HG03457 (cell line): ENCODE measurements at regions not wholly inside any gene's neighbourhood (a gene's known extent, or its start where the extent isn't known, plus 50 kb on each side); places are given as distances from the start of the nearest gene placed in this dataset.
"Not testable (repeated sequence)": the region's sequence is repeated elsewhere in the genome, so short reads cannot be mapped to it uniquely, and the experiment has no call there.

Experiments
- ATAC-seq: cut with Tn5 transposase; IDR thresholded peaks from one replicate; pipeline ENCODE4 v1.9.1; 2021; ENCODE audit warnings: moderate number of reproducible peaks; ENCODE audit not compliant: unreplicated experiment

DNA sequence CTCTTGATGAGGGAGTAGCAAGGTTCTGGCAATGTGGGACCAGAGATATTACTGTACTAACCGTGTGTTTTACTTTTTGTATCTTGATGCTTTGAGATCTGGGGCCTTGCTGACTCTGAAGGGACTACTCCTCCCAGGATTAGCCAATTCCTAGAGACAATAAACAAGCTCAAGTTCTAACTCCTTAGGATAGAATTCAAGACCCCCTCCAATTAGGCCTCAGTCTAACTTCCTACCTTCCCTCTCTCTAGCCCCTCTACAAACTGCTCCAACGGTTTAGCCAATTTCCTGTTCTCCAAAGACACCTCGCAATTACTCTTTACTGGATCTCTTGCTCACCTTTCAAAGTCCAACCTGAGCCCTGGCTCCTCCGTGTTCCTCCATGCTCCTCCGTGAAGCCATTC is 158.7 kb upstream of the JARID2 start:
- no peak for ATAC-seq

DNA sequence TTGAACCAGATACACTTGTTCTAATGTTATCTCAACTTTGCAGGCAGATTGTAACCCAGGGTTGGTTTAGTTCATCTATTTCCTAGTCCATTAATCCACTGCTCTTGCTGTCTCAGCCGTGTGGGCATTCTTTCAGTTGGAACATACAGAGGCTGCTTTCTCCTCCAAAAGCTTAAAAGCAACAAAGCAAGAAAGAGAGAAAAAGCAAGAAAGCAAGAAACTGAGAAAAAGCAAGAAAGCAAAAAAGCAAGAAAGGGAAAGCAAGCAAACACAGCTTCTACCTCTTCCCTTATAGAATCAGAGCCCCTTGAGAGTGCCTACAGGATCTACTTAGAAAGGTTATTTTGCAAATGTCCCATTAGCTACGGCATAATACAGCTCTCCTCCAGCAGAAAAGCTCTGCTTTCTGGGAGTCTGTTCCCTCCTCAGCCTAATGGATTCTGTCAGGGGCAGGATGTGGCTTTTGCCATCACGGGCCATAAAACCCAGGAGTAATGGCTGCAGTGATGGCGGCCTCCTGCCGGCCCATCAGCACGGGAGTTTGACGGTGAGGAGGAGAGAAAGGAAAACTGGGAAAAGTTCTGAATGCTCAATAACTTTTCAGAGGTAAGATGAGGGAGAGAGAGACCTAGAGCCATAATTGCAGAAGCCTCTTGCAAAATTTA is 156.8 kb upstream of the JARID2 start:
- no peak for ATAC-seq

DNA sequence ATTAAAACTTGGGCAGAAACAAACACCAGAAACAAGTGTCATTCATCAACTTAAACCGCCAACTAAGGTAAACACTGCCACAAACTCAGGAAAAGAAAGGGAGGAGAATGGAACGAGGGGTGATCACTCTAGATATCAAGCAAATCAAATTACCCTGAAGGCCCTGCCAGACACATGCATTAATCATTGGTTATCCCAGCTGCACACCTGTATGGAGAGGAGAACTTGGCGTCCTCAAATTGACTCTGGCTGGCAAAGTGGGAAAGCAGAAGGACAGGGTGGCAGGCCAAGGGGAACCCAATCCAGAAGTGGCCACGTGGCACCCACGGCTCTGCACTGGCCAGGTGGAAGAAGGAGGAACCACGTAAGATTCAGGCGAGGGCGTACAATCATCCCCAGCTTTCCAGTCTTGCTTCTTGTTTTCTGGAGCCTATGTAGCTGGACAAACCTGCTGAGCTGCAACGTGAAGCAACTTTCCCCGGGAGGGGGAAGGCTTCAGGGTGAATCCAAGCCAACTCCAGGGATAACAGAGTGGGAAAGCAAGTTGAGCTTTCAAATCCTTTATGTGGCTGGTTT is 156.2 kb upstream of the JARID2 start:
- ATAC-seq = no peak

DNA sequence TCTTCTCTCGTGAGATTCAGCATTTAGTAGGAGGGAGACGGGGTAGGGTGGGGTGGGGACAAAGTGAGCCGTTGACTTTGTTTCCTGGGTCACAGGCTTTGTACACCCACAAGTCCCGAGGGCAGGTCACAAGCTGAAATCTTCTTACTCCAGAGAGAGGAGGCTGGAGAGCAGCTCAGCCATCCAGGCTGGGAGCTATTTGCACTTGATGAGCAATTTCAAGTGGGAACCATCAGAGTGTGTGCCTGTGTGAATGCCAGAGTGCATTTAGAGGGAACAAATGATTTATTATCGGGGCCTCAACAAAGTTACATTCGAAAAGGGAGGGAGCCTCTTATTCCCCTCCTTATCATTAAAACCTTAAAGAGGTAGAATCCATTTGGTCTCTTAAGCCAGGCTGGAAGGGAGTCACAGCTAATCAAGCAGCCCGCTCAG is 155.7 kb upstream of the JARID2 start:
- no peak for ATAC-seq

DNA sequence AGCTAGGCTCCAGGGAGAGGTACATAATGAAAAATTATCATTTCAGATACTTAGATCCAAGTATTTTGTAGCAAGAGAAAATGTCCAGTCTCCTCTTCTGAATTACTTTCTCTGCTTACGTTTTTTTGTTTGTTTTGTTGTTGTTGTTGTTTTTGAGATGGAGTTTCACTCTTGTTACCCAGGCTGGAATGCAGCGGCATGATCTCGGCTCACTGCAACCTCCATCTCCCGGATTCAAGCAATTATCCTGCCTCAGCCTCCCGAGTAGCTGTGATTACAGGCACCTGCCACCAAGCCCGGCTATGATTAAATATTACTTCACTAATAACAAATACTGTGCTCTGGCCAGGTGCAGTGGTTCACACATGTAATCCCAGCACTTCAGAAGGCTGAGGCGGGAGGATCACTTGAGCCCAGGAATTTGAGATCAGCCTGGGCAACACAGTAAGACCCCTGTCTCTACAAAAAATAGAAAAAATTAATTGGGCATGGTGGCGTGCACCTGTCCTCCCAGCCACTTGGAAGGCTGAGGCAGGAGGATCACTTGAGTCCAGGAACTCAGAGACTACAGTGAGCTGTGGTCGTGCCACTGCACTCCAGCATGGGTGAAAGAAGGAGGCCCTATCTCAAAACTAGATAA is 155.0 kb upstream of the JARID2 start:
- ATAC-seq = no peak

DNA sequence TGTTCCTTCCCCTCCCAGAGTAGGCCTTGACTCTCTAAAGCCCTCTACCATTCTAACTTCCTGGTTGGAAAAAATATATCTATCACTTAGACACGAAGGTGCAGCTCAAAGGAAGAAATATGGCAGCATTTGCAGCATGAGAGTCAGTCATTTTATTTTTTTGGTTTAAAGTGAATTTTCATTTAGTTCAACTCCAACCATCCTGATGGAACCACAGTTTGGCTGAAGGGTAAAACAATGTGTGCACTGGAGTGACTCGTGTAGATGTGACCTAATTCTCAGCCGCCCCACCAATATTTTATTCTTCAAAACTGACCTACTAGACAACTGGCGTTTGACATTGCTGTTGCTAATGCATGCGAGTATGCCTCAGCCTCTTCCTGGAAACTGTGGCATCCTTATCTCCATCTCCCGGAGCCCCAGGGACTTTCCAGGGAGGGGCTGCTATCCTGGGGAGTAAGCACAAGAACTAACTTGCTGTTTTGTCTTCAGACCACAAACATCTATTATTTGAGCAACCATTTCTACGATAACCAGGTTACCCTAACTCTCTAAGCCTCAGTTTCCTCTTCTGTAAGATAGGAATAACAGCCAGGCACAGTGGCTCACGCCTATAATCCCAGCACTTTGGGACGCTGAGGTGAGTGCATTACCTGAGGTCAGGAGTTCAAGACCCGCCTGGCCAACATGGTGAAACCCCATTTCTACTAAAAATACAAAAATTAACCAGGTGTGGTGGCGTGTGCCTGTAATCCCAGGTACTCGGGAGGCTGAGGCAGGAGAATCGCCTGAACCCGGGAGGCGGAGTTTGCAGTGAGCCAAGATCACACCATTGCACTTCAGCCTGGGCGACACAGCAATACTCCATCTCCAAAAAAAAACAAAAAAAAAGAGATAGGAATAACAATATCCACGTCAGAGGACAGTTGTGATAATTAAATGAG is 148.7 kb upstream of the JARID2 start:
- ATAC-seq = no peak

DNA sequence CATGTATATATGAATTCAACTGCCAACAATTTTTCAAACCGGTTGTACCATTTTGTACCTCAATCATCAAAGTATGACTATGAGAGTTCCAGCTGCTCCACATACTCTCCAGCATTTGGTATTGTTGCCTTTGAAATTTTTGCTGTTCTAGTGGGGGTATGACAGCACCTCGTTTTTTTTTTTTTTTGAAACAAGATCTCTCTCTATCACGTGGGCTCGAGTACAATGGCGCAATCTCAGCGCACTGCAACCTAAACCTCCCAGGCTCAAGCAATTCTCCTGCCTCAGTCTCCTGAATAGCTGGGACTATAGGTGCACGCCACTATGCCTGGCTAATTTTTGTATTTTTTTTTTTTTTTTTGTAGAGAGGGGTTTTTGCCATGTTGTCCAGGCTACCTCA is 144.7 kb upstream of the JARID2 start:
- ATAC-seq = no peak

DNA sequence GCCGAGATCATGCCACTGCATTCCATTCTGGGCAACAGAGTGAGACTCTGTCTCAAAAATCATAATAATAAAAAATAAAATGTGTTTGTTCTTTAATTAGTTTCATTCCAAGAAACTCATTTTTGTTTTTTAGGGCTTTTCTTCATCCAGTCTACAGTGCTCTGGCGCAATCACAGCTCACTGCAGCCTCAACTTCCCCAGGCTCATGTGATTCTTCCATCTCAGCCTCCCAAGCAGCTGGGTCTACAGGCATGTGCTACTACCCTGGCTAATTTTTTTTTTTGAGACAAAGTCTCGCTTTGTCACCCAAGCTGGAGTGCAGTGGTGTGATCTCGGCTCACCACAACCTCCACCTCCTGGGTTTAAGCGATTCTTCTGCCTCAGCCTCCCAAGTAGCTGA is 143.6 kb upstream of the JARID2 start:
- no peak for ATAC-seq

DNA sequence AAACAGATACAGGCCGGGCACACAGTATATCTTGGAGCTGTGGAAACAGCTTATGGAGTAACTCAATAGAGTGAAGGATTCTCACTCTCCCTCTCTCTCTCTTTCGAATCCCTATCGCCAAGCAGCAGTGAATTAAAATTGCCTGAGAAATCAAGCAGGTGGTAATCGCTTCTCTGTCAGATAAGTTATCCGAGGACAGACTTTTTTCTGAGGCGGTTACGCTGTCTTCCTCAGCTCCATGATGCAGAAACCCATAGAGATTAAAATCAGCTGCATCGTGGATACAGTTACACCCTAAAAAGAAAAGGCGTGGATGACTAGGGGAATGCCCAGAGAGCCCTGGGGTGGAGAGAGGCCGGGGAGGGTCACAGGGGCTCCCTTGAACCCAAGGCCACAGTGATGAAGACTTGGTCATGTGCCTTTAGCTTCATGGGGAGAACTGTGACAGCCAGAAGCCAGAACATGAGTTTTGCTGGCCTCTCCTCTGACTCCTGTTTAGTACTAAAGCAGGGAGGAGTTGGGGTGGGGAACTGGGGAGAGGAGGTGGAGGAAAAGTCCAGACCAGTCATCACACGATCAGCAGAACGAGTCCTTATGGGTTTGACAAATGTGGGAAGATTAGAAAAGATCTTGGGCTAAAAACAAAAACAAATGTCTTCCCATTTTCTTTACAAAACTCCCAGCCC is 138.8 kb upstream of the JARID2 start:
- ATAC-seq = no peak

DNA sequence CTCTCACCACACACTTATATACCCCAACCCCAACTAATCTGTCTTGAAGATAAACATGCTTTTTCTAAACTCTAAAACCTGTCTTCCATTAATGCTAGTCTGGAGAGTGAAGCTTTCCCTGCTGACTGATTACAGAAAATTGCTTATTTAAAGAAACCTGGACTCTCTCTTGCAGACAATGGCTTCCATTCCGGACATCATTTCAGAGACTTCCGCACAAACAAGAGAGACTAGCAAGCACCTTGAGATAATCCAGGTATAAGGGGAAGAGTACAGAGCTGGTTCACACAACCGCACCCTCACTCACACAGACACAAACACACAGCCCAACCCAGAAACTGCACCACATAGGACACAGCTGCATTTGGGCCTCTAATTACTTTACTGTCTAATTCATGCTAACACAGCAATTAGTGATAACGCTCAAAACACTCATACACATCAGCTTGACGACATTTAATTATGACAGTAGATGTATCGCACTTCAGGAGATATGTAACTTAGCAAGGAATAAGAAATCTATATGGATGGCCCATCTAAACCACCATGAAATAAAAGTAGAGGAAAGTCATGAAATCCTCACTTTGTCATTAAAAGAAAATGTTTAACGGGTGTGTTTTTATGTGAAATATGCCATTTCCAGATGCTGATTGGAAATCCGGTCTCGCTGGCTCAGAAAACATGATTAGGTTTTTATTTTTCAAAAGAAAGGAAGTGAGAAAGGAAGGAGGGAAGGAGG is 138.1 kb upstream of the JARID2 start:
- no peak for ATAC-seq

DNA sequence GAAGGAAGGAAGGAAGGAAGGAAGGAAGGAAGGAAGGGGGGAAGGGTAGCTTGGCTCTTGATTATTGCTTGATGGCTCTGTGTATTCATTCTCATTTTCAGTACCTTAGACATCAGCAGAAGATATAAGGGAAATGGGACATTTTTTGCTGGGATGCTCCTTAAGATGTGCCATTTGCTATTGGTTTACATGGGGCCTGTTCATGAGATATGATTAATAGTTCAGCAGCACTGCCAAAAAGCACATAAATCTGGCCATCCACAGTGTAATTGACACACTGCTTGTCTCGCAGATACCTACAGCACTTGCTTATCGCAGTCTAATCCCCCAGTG is 137.5 kb upstream of the JARID2 start:
- no peak for ATAC-seq

DNA sequence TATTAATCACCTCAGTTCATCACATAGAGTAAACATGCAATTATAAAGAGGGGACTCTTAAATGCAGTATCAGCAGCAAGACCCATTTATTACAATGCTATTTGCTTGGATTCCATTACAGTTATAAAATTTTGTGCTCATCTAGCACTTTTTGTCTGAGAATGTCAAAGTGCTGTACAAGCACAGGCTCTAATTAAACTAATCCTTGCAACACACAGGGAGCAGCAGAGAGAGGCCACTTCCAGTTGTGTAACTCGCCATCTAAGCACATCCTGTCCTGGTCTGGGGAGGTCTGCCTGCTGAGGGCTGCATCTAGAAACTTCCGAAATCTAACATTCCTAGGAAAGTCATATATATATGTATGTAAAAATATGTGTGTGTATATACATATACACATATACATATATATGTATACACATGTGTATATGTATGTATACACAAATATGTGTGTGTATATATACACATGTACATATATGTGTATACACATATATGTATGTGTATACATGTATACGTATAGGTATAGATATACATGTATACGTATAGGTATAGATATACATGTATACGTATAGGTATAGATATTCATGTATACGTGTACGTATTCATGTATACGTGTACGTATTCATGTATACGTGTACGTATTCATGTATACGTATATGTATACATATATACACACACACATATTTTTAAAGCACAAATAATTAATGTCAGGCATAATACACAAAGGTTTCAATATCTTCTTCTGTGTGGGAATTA is 136.4 kb upstream of the JARID2 start:
- ATAC-seq = no peak

DNA sequence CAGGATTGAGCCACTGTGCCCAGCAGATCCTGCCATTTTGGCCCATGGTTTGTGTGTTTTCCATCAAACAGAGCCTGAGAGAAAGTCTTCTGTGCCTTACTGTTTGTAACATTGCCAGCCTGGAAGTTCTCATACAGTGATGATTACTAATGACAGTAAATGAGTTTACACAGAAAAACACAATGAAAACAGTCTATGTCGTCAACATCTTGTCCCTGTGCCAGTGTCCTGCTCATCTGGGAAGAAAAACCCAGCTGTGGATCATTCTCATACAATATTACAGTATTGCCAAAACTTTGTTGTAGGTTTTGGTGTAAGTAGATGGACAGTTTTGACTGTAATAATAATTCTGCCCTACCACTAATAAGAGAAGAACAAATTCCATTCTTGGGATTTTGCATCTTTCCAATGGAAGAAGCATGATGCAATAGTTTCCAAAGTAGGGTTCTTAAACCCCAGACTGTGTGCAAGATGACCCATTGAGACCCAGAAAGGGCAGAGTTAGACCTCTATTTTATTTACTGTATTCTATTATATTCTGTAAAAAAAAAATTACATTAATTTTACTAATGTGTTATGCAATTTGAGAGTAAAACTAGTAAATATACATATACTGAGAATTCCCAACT is 135.0 kb upstream of the JARID2 start:
- no peak for ATAC-seq

DNA sequence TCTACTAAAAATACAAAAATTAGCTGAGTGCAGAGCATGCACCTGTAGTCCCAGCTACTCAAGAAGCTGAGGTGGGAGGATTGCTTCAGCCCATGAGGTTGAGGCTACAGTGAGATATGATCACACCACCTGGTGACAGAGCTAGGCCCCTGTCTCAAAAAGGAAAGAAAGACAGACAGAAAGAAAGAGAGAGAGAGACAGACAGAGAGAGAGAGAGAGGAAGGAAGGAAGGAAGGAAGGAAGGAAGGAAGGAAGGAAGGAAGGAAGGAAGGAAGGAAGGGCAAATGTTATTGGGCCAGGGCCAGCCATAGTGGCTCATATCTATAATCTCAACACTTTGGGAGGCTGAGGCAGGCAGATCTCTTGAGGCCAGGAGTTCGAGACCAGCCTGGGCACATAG is 134.3 kb upstream of the JARID2 start:
- ATAC-seq = not testable (repeated sequence)

DNA sequence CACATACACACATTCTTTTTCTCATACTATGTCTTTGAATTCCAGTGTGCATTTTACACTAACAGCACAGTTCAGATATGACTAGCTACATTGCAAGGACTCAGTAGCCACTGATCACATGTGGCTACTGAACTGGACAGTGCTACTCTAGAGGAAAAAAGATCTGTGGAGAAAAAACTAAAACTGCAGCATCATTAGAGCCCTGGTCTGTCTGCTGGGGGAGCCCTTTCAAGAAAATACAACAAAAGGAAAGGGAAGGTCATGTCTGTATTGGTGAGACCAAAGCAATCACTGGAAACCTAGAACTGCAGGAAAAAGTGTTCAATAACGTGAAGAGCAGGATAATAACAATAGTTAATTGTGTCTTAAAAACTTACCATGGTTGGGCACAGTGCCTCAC is 132.3 kb upstream of the JARID2 start:
- ATAC-seq = no peak

DNA sequence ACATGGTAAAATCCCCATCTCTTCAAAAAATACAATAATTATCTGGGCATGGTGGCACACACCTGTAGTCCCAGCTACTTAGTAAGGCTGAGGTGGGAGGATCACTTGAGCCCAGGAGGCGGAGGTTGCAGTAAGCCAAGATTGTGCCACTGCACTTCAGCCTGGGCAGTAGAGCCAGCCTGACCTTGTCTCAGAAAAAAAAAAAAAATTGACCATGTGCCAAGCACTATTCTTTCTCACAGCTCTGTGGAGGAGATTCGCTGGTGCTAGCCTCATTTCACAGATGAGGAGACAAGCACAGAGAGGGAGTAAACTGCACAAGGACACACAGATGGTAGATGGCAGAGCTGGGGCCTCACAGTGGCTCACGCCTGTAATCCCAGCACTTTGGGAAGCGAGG is 131.8 kb upstream of the JARID2 start:
- ATAC-seq = no peak

DNA sequence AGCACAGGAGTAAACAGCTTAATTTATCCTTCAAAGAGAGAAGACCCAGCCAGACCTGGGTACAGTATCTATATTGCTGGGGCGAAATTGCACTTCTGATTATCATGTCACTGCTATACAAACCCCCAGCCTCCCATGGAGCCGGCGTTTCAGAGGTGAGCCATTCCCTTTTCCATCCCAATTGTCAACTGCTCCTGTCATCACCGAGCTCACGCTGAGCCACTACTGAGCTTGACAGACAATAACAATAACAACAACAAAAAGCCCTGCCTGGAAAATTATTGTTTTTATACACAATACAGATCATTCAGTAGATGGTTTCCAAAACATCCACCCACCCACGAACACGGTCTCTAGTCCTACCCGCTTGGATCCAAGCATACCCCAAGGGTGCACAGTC is 129.0 kb upstream of the JARID2 start:
- ATAC-seq = no peak

DNA sequence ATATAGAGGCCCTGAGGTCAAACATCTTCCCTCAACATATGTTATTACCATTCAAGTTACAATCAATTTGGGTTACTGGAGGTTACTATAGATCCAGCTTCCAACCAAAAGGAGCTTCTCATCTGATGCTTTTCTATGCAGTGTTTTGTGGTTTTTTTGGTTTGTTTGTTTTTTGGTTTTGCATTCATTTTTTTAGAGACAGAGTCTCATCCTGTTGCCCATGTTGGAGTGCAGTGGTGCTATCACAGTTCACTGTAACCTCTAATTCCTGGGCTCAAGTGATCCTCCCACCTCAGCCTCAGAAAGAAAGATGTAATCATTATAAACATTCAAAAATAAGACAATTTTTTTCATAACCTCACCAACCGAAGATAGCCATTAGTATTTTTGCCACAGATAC is 124.4 kb upstream of the JARID2 start:
- no peak for ATAC-seq

DNA sequence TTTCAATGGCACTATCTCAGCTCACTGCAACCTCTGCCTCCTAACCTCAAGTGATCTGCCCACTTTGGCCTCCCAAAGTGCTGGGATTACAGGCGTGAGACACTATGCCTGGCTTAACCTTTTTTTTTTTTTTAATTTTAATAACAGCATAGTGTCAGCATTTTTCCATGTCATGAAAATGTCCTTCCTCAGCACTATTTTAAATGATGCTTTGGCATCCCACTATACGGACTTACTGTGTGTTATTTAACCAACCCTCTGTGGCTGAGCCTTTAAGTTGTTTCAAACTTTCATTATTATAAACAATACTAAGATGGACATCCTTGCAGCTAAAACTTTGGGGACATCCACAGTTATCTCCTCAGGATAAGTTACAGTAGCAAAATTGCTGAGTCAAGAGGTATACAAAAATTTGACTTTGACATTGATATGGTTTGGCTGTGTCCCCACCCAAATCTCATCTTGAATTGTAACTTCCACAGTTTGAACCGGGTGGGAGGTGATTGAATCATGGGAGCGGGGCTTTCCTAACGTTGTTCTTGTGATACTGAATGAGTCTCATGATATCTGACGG is 123.8 kb upstream of the JARID2 start:
- no peak for ATAC-seq
